ENCODE measurements at regions not wholly inside any gene's neighbourhood (a gene's known extent, or its start where the extent isn't known, plus 50 kb on each side); places are given as distances from the start of the nearest gene placed in this dataset.

DNA sequence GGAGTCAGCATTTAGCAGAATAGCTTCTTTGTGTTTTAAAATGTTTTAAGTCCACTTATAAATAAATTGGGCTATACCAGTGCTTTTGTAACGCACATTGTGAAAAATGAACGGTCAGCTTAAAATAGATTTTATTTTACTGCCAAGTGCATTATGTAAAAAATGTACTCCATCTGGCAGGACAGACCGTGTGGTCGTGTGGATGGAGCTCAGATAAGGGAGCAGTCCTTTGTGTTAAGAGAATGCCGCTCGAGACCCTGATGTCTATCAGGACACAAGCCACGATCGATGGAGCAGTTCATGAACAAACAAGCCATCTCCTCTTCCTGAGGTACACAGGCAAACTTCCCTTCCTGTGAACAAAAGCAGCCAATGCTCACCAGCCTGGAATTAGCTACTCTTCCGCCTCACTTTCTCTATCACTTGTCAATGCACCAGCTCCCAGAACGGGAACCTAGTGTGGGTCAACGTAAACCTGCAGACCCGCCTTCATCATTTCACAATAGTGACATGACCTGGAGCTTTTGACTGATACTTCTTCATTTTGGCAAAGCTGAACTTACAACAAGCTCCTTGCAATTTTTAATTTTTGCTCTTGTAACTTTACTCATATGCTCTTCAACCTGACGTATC, 243.5 kb downstream of the TGFB2 start:
- Histone ChIP-seq H3K27me3 (no peaks in the 10 kb centered on the region), H3K9me3 (no peaks in the 10 kb centered on the region), H3K4me1 (no peaks in the 10 kb centered on the region), H3K36me3 (no peaks in the 10 kb centered on the region), H3K4me3 (no peak overlapping the region), H3K27ac (no peak overlapping the region)
- ATAC-seq (no peak), FAIRE-seq (no peak), DNase-seq (no peak)
- WGBS, 2 donors = 36 to 44% methylated on average over 13 of the region's 13 CpGs
- intact Hi-C loops (cut with DNase I) = no loop called here
- no peak for TF ChIP-seq CTCF (IDR thresholded peaks at IDR 0.05)

- intact Hi-C loops (cut with DNase I) = no loop called here
- no peak overlapping the region for H3K27ac ChIP-seq
- H3K36me3 ChIP-seq = no peaks in the 10 kb centered on the region
- TF ChIP-seq CTCF (IDR thresholded peaks at IDR 0.05) = no peak
- no peak for FAIRE-seq
- no peak for DNase-seq
- 69 to 85% methylated on average over 6 of the region's 6 CpGs for WGBS, 2 donors
- no peak for ATAC-seq
- H3K4me1 ChIP-seq = no peaks in the 10 kb centered on the region
- no peaks in the 10 kb centered on the region for H3K27me3 ChIP-seq
- no peak overlapping the region for H3K4me3 ChIP-seq
- H3K9me3 ChIP-seq = no peaks in the 10 kb centered on the region
Observed at GRCh38 chr1:218589487-218589886, 244.4 kb downstream of the TGFB2 start.

DNA sequence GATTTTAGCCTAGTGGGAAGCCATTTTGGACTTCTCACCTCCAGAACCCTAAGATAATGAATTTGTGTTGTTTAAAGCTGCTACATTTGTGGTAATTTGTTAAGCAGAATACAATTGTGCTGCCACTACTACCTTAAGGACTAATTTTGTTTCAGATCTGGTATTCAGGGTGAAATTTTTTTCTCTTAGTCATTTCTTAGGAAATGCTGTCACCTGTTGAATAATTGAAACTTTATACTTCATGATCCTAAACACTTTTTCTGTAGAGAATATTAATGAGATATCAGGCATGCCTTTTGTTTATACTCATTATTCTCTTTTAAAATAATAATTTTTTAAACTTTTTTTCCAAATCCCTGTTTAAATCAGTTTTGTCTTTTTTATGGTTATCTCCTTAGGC, 246.8 kb downstream of the TGFB2 start:
- no peak for TF ChIP-seq CTCF (IDR thresholded peaks at IDR 0.05)
- no peak for DNase-seq
- Histone ChIP-seq H3K27ac (no peak overlapping the region), H3K9me3 (no peaks in the 10 kb centered on the region), H3K36me3 (no peaks in the 10 kb centered on the region), H3K4me3 (no peak overlapping the region), H3K4me1 (no peaks in the 10 kb centered on the region), H3K27me3 (no peaks in the 10 kb centered on the region)
- FAIRE-seq = no peak
- ATAC-seq = no peak
- intact Hi-C loops (cut with DNase I) = no loop called here

DNA sequence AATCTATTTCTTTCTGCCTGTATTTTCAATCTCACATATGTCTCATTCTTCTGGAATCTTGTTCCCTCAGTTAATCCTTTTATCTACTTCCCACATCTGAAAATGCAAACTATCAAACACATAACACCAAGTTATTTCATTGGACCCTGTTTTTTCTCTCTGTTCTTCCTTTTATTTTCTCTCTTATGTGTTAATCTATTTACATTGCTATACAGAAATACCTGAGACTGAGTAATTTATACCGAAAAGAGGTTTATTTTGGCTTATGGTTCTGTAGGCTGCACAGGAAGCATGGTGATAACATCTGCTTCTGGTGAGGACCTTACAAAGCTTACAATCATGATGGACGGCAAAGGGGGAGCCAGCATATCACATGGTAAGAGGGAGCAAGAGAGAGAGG, 247.6 kb downstream of the TGFB2 start:
- intact Hi-C loops (cut with DNase I) = no loop called here
- H3K36me3 ChIP-seq = no peaks in the 10 kb centered on the region
- FAIRE-seq (no peak), ATAC-seq (no peak), DNase-seq (no peak)
- 75 to 84% methylated on average over 2 of the region's 2 CpGs for WGBS, 2 donors
- no peak overlapping the region for H3K4me3 ChIP-seq
- no peak for TF ChIP-seq CTCF (IDR thresholded peaks at IDR 0.05)
- H3K27ac ChIP-seq = no peak overlapping the region
- no peaks in the 10 kb centered on the region for H3K27me3 ChIP-seq
- H3K4me1 ChIP-seq = no peaks in the 10 kb centered on the region
- no peaks in the 10 kb centered on the region for H3K9me3 ChIP-seq

GRCh38 chr1:218600968-218601367, 255.8 kb downstream of the TGFB2 start:
- H3K9me3 ChIP-seq = no peaks in the 10 kb centered on the region
- no peak overlapping the region for H3K4me3 ChIP-seq
- H3K36me3 ChIP-seq = no peaks in the 10 kb centered on the region
- FAIRE-seq (no peak), DNase-seq (no peak), ATAC-seq (no peak)
- H3K27me3 ChIP-seq = no peaks in the 10 kb centered on the region
- no peak overlapping the region for H3K27ac ChIP-seq
- WGBS, 2 donors = 89 to 91% methylated on average over 3 of the region's 3 CpGs
- no peak for TF ChIP-seq CTCF (IDR thresholded peaks at IDR 0.05)
- intact Hi-C loops (cut with DNase I) = no loop called here
- H3K4me1 ChIP-seq = no peaks in the 10 kb centered on the region

Measured in pancreas (tissue), 10 donors.